Panc1 (cell line): ENCODE measurements at regions not wholly inside any gene's neighbourhood (a gene's known extent, or its start where the extent isn't known, plus 50 kb on each side); places are given as distances from the start of the nearest gene placed in this dataset.

Source experiments
- ATAC-seq: fragments of 200-7000 bp; cut with Tn5 transposase; 2 replicates; pipeline ENCODE4 v1.9.1; 2020; ENCODE audit warnings: mild to moderate bottlenecking, moderate library complexity
- BruUV-seq: library from RNA; stranded (reverse); fragments of 400-500 nt; replicated peaks from 2 replicates; lab custom pipeline; 2021; lab: Mats Ljungman, UMichigan
- CTCF ChIA-PET: fragments of 300-600 bp; sonication (Branson Sonifier 250); formaldehyde crosslinking; loops from one replicate; lab custom pipeline; 2022; ENCODE audit warnings: antibody characterized with exemption; lab: Charles Lee
- POLR2A ChIA-PET: fragments of 300-600 bp; sonication (Branson Sonifier 250); formaldehyde crosslinking; loops from one replicate; lab custom pipeline; 2022; ENCODE audit warnings: antibody characterized with exemption; lab: Charles Lee
- DNase-seq: peaks from one replicate; pipeline ENCODE4 v3.0.0-alpha.2; 2010; ENCODE audit warnings: low read depth, low spot score
- H3K27ac ChIP-seq: 2 replicates; pipeline ENCODE4 v1.5.1; 2011; ENCODE audit warnings: mild to moderate bottlenecking, low read length, inconsistent platforms
- H3K27me3 ChIP-seq: fragments of 200-500 bp; sonication (Bioruptor generic); 2 replicates; pipeline ENCODE4 v1.6.0; 2014; ENCODE audit warnings: low read length, inconsistent platforms; ENCODE audit not compliant: control insufficient read depth, insufficient read depth
- H3K36me3 ChIP-seq: fragments of 200-500 bp; sonication (Bioruptor generic); 2 replicates; pipeline ENCODE4 v1.5.1; 2014; ENCODE audit warnings: inconsistent platforms, mild to moderate bottlenecking, low read length, moderate library complexity; ENCODE audit not compliant: control insufficient read depth, insufficient read depth
- H3K4me1 ChIP-seq: 2 replicates; pipeline ENCODE4 v1.5.1; 2011; ENCODE audit warnings: inconsistent platforms, mild to moderate bottlenecking, low read length, moderate library complexity; ENCODE audit not compliant: control insufficient read depth, insufficient read depth
- H3K4me3 ChIP-seq, 2 experiments: 2 replicates each; pipeline ENCODE4 v1.5.1; 2011 to 2012; ENCODE audit warnings: low read depth in 2 of 2, low read length in 2 of 2, mild to moderate bottlenecking in 2 of 2, inconsistent platforms in 1 of 2, moderate library complexity in 1 of 2
- H3K9me3 ChIP-seq: fragments of 200-500 bp; sonication (Bioruptor generic); 2 replicates; pipeline ENCODE4 v1.5.1; 2014; ENCODE audit warnings: low read depth, mild to moderate bottlenecking, inconsistent platforms, low read length, moderate library complexity; ENCODE audit not compliant: control insufficient read depth, insufficient read depth
- POLR2AphosphoS5 ChIP-seq: IDR thresholded peaks from 2 replicates; pipeline ENCODE4 v1.6.1; 2012; ENCODE audit warnings: mild to moderate bottlenecking, low read depth, low read length, moderate library complexity
- SIN3A ChIP-seq: IDR thresholded peaks from 2 replicates; pipeline ENCODE4 v1.6.1; 2012; ENCODE audit warnings: low read depth, mild to moderate bottlenecking, low read length, moderate library complexity, borderline replicate concordance; ENCODE audit not compliant: insufficient read depth
- TCF7L2 ChIP-seq: IDR thresholded peaks from 2 replicates; pipeline ENCODE4 v1.6.1; 2011; ENCODE audit warnings: mild to moderate bottlenecking, low read depth, low read length, inconsistent platforms
- in situ Hi-C: cut with HindIII; loops from 2 replicates; pipeline ENCODE4 v1.10.0; 2016; ENCODE audit warnings: low sequenced_read_pairs, low pct_unique_long_range_greater_than_20kb
- intact Hi-C: fragments of 100-400 bp; cut with micrococcal nuclease; formaldehyde crosslinking; loops from one replicate; pipeline ENCODE4 v1.10.0; 2022; ENCODE audit not compliant: unreplicated experiment
- TF ChIP-seq, protein P1 (sequence below): fragments of 450-650 bp; IDR thresholded peaks from 2 replicates; pipeline ENCODE4 v1.5.1; 2017; ENCODE audit warnings: mild to moderate bottlenecking
- TF ChIP-seq, protein P2 (sequence below), 2 experiments: IDR thresholded peaks; 2 replicates each; pipeline ENCODE4 v1.6.1; 2011 to 2012; ENCODE audit warnings: low read depth in 2 of 2, control low read depth in 1 of 2, low read length in 1 of 2, mild to moderate bottlenecking in 1 of 2, moderate library complexity in 1 of 2; ENCODE audit not compliant: insufficient read depth in 1 of 2

DNA sequence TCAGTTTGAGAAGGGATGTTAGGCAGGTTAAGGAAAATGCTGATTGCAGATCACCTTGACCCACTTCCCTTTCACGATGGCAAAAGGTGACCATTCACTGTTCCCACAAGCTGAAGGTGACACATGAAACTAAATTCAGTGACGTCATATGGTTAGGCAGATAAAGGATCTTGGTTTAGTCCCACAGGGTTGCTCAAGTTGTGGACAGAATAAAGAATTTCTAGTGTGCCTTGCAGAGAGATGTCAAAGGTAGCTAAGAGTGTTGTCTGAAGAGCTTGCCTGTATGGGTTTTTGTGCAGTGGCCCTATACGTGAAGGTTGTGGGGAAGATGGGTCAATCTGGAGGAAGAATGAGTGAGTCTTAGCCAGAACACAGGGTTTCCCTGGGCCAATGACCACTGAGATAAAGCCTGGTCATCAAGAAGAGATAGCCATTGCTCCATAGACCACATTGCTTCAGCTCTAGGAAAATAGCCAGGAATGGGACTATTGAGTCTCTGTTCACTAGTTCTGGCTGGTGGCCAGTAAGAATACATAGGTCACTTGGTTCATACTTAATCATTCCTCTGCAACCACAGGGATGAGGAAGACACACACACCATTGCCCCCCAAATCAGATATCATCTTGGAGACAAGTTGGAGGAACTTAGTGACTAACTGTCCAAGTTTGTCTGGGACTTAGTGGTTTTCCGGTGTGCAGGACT, 148.5 kb upstream of the ATXN1 start:
- ChIA-PET CTCF (no interaction called here), POLR2A (no interaction called here)
- BruUV-seq, result no TSS peak
- DNase-seq, result no peak
- intact Hi-C loops (no loop called here), in situ Hi-C loops (no loop called here)
- H3K27me3 ChIP-seq, result no peaks in the 10 kb centered on the region; the same call in 1 of the 2 replicates
- H3K36me3 ChIP-seq, result no peaks in the 10 kb centered on the region
- TF ChIP-seq, protein P1, sequence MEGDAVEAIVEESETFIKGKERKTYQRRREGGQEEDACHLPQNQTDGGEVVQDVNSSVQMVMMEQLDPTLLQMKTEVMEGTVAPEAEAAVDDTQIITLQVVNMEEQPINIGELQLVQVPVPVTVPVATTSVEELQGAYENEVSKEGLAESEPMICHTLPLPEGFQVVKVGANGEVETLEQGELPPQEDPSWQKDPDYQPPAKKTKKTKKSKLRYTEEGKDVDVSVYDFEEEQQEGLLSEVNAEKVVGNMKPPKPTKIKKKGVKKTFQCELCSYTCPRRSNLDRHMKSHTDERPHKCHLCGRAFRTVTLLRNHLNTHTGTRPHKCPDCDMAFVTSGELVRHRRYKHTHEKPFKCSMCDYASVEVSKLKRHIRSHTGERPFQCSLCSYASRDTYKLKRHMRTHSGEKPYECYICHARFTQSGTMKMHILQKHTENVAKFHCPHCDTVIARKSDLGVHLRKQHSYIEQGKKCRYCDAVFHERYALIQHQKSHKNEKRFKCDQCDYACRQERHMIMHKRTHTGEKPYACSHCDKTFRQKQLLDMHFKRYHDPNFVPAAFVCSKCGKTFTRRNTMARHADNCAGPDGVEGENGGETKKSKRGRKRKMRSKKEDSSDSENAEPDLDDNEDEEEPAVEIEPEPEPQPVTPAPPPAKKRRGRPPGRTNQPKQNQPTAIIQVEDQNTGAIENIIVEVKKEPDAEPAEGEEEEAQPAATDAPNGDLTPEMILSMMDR, result no peak
- no peak for TF ChIP-seq TCF7L2
- no peak for TF ChIP-seq POLR2AphosphoS5
- no peak for TF ChIP-seq SIN3A
- TF ChIP-seq, protein P2, sequence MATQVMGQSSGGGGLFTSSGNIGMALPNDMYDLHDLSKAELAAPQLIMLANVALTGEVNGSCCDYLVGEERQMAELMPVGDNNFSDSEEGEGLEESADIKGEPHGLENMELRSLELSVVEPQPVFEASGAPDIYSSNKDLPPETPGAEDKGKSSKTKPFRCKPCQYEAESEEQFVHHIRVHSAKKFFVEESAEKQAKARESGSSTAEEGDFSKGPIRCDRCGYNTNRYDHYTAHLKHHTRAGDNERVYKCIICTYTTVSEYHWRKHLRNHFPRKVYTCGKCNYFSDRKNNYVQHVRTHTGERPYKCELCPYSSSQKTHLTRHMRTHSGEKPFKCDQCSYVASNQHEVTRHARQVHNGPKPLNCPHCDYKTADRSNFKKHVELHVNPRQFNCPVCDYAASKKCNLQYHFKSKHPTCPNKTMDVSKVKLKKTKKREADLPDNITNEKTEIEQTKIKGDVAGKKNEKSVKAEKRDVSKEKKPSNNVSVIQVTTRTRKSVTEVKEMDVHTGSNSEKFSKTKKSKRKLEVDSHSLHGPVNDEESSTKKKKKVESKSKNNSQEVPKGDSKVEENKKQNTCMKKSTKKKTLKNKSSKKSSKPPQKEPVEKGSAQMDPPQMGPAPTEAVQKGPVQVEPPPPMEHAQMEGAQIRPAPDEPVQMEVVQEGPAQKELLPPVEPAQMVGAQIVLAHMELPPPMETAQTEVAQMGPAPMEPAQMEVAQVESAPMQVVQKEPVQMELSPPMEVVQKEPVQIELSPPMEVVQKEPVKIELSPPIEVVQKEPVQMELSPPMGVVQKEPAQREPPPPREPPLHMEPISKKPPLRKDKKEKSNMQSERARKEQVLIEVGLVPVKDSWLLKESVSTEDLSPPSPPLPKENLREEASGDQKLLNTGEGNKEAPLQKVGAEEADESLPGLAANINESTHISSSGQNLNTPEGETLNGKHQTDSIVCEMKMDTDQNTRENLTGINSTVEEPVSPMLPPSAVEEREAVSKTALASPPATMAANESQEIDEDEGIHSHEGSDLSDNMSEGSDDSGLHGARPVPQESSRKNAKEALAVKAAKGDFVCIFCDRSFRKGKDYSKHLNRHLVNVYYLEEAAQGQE (IDR thresholded peaks at IDR 0.05; ENCODE audit: insufficient read depth in 1 of 2, low read depth in 2 of 2, low read length in 1 of 2), result no peak
- H3K4me1 ChIP-seq, result no peaks in the 10 kb centered on the region
- H3K9me3 ChIP-seq, result peaks cover 13% of the 10 kb centered on the region; the same call in 1 of the 2 replicates
- no peak overlapping the region for H3K27ac ChIP-seq
- no peak overlapping the region for H3K4me3 ChIP-seq
- no peak for ATAC-seq

DNA sequence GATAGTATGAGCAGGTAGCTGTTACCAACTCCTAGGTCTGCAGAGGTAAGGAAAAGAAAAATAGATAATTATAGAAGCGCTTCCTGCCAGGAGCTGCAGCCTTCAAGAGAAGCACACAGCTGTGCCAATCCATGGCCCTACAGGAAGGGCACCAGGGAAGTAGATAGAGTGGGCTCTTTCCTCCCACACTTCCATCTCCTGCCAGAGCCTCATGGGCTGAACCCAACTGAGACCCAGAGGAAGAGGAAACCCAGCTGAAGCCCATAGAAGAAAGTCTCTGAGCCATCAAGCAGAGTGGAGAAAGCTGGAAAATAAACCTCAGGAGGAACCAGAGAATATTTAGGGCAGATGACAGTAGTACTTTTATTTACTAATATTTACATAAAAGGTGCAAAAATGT, 146.7 kb upstream of the ATXN1 start:
- Histone ChIP-seq H3K4me1 (no peaks in the 10 kb centered on the region), H3K27me3 (peaks cover 6% of the 10 kb centered on the region; the same call in 1 of the 2 replicates), H3K4me3 (no peak overlapping the region), H3K27ac (no peak overlapping the region), H3K36me3 (no peaks in the 10 kb centered on the region), H3K9me3 (peaks cover 3% of the 10 kb centered on the region; the same call in 1 of the 2 replicates)
- in situ Hi-C loops, result no loop called here
- intact Hi-C loops, result no loop called here
- no TSS peak for BruUV-seq
- CTCF ChIA-PET, result no interaction called here
- ATAC-seq (no peak), DNase-seq (no peak)
- TF ChIP-seq, protein P2 (IDR thresholded peaks at IDR 0.05; ENCODE audit: insufficient read depth in 1 of 2, low read depth in 2 of 2, low read length in 1 of 2), result no peak
- no peak for TF ChIP-seq TCF7L2
- TF ChIP-seq, protein P1, result no peak
- no peak for TF ChIP-seq SIN3A
- TF ChIP-seq POLR2AphosphoS5, result no peak
- POLR2A ChIA-PET, result no interaction called here
